ENCODE measurements at regions not wholly inside any gene's neighbourhood (a gene's known extent, or its start where the extent isn't known, plus 50 kb on each side); places are given as distances from the start of the nearest gene placed in this dataset.

DNA sequence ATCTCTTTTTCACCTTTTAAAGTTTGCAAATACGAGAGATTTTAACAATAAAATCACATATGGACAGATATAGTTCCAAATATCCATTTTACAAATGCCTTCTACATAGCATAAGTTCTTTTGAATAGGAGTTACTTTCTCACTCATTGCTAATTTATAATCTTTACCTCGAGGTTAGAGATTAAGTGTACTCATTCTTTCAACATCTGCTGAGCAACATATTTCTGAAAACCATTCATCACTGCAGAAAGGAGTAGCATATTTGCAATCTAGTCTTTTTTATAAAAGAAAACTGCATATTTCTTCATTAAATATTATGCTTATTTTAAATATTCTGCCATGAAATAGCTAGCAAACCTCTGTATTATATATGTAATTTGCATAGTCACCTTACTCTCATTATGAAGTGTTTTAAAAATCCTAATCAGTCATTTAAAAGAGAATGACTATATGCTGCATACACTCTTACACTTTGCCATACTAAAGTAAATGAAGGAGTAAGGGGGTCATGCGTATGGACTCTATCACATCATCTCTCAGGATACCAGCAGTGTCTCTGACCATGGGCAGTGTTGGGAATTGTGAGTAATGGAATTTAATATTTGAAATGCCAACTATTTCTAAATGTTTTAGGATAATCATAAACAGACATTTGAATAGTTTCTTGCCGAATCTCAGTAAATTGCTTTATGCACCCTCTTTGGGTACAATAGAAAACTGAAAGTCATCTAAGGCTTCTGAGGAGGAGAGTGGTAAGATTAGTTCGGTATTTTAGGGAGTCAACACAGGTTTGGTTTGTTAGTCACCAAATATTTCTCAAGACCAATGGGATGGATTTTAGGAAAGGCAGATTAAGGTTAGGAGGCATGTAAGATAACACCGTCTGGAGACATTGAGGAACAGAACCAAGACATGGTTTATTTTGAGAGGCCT is 524.8 kb upstream of the ATP2B1 start:
- TF ChIP-seq POLR2AphosphoS5 (IDR thresholded peaks at IDR 0.05; ENCODE audit: insufficient read depth, low read depth, low read length) (no peak), GATA2 (IDR thresholded peaks at IDR 0.05; ENCODE audit: insufficient read depth, insufficient read length, low read depth, low read length) (no peak), CTCF (IDR thresholded peaks at IDR 0.05; ENCODE audit: extremely low read depth in 1 of 2, insufficient read depth in 1 of 2, low read depth in 1 of 2, low read length in 2 of 2) (no peak), MYC (IDR thresholded peaks at IDR 0.05; ENCODE audit: low read depth, low read length) (no peak), POLR2A (IDR thresholded peaks at IDR 0.05; ENCODE audit: low read depth, low read length) (no peak)
- TF ChIP-seq, protein P1, sequence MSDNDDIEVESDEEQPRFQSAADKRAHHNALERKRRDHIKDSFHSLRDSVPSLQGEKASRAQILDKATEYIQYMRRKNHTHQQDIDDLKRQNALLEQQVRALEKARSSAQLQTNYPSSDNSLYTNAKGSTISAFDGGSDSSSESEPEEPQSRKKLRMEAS (IDR thresholded peaks at IDR 0.05; ENCODE audit: insufficient read depth, insufficient read length) = no peak
